C4-2B (cell line): ENCODE measurements at regions not wholly inside any gene's neighbourhood (a gene's known extent, or its start where the extent isn't known, plus 50 kb on each side); places are given as distances from the start of the nearest gene placed in this dataset.

Experiments used
- H3K27ac ChIP-seq: fragments of 450-650 bp; 2 replicates; pipeline ENCODE4 v1.5.1; 2017
- ZFX ChIP-seq: fragments of 450-650 bp; IDR thresholded peaks from 2 replicates; pipeline ENCODE4 v1.6.1; 2017
- TF ChIP-seq, protein P1 (sequence below): fragments of 450-650 bp; conservative IDR thresholded peaks from 2 replicates; pipeline ENCODE4 v1.5.1; 2017; ENCODE audit warnings: mild to moderate bottlenecking

DNA sequence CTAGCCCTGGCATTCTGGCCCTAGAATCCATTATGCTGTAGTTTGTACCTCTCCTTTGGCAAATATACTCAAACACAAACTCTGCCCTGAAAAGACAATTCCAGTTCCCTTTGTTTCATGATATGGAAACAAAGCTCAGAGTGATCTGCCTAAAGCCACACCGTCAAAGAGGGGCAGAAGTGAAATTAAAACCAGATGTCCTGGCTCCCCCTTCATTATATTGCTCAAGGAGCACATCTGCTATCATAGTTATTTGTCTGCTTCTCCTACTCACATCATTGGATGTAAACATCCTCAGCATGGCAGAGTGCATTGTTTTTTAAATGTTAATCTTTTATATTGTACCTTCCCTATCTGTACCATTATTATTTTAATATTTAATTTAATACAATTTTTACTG is 266.7 kb upstream of the SMARCA2 start:
- H3K27ac ChIP-seq, result no peak overlapping the region
- TF ChIP-seq, protein P1, sequence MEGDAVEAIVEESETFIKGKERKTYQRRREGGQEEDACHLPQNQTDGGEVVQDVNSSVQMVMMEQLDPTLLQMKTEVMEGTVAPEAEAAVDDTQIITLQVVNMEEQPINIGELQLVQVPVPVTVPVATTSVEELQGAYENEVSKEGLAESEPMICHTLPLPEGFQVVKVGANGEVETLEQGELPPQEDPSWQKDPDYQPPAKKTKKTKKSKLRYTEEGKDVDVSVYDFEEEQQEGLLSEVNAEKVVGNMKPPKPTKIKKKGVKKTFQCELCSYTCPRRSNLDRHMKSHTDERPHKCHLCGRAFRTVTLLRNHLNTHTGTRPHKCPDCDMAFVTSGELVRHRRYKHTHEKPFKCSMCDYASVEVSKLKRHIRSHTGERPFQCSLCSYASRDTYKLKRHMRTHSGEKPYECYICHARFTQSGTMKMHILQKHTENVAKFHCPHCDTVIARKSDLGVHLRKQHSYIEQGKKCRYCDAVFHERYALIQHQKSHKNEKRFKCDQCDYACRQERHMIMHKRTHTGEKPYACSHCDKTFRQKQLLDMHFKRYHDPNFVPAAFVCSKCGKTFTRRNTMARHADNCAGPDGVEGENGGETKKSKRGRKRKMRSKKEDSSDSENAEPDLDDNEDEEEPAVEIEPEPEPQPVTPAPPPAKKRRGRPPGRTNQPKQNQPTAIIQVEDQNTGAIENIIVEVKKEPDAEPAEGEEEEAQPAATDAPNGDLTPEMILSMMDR, result no peak
- TF ChIP-seq ZFX, result no peak

DNA sequence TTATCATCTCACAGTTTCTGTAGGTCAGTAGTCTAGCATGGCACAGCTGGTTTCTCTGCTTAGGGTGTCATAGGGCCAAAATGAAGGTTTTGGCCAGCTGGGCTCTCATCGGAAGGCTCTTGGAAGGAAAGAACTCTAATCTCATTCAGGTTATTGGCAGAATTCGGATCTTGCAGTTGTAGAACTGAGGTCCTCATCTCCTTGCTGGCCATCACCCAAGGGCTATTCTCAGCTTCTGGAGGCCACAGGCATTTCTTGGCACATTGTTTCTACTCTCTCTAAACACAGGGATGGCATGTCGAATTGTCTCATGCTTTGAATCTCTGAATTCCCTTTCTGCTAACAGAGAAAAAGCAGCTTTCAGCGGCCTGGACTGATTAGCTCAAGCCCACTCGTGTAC is 258.0 kb upstream of the SMARCA2 start:
- no peak overlapping the region for H3K27ac ChIP-seq
- TF ChIP-seq ZFX, result no peak
- TF ChIP-seq, protein P1, result no peak

DNA sequence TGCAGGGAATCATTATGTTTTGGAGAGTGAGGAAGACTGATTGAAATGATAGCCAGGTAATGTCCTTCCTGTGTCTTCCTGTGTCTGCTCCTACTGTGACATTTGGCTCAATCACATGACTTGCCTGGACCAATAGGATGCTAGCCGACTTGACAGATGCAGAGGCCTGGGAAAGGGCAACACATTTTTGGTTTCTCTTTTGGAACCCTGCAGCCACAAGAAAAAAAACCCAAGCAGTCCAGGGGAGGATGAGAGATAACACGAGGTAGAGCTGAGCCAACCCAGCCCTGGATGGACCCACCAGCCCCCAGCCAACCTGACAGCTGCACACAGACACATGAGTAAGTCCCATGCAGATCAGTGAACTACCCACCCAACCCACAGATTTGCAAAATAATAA is 256.1 kb upstream of the SMARCA2 start:
- no peak for TF ChIP-seq ZFX
- TF ChIP-seq, protein P1, result no peak
- no peak overlapping the region for H3K27ac ChIP-seq

DNA sequence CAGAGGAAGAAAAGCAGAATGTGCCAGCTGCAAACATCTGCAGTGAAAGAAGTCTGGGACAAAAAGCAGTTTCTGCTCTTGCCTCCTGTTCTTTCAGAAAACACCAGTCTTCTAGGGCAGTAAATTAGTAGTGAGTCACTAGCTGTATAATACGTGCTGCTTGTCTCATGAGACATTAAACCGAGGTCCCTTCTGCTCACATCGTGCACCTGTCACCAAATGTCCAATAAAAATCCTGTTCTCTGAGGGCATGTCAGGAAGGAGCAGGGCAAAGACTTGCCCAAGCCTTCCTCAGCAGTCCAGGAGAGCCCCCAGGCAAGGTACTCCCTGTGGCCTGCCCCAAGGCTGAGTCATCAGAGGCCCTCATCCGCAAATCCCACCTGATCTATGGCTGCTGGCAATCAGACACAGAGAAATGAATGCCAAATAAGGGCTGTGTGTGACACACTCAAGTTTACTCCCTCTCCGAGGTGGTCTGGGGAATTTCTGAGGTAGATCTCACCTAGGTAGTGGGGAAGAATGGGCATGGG is 255.3 kb upstream of the SMARCA2 start:
- no peak overlapping the region for H3K27ac ChIP-seq
- no peak for TF ChIP-seq ZFX
- TF ChIP-seq, protein P1, result no peak

DNA sequence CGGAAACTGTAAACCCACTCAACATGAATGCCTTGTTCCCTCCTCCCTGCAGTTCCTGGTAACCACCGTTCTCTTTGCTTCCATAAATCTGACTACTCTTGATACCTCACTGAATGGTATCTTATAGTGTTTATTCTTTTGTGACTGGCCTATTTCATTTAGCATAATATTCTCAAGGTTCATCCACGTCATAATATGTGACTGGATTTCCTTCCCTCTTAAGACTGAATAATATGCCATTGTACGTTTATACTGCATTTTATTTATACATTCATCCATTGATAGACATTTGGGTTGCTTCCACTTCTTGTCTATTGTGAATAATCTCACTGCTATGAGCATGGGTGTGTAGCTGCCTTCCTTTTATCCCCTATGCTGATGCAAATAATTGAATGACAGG is 253.3 kb upstream of the SMARCA2 start:
- no peak for TF ChIP-seq ZFX
- TF ChIP-seq, protein P1, result no peak

DNA sequence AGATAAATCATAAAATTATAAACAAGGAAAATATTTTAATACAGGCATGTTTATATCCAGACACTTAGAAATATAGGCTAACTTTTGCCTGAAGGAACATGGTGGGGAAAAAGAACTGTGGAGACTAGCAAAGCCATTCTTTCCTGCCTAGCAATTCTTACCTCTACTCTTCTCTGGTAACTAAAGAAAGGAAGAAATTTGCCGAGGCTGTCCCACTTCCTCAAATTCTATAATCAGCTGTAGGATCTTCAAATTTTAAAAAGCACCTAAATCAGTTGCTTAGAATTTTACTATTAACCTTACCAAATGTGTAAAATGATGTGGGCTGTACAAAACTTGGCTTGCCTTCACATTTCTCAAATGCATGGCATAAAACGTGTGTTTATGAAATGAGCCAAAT is 249.1 kb upstream of the SMARCA2 start:
- no peak overlapping the region for H3K27ac ChIP-seq
- TF ChIP-seq, protein P1, result no peak
- no peak for TF ChIP-seq ZFX

More for the DNA sequence above, 253.3 kb upstream of the SMARCA2 start:
- H3K27ac ChIP-seq, result no peak overlapping the region

DNA sequence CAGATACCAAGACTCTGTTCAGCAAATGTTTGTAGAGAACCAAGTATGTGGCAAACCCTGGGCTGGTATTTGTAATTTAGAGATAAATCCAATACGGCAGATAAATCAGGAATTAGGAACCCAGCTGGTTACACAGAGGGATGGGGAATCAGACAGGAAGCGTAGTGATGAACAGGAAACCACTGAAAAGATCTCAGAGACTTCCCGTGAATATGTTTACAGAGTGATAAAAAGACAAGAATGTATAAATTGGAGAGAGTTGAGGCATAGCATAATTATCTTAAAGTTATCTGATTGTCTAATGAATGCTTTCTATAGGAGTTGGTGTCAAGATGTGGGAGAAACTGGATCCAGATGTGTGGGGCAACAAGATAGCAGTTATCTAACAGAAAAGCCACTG is 246.6 kb upstream of the SMARCA2 start:
- H3K27ac ChIP-seq, result no peak overlapping the region
- TF ChIP-seq ZFX, result no peak
- TF ChIP-seq, protein P1, result no peak
